Activated naive CD4-positive, alpha-beta T cell treated with anti-CD3 and anti-CD28 coated beads, Interleukin-2, amount 50 U/mL, for 72 hours (primary cell): ENCODE measurements at regions not wholly inside any gene's neighbourhood (a gene's known extent, or its start where the extent isn't known, plus 50 kb on each side); places are given as distances from the start of the nearest gene placed in this dataset.
"Not testable (repeated sequence)": the region's sequence is repeated elsewhere in the genome, so short reads cannot be mapped to it uniquely, and the experiment has no call there.

Experiments used
- ATAC-seq, 2 donors: fragments of 150-1000 bp; cut with Tn5 transposase; 2 replicates each; pipeline ENCODE4 v1.10.0; 2021; ENCODE audit warnings: mild to moderate bottlenecking in 2 of 2, moderate library complexity in 2 of 2
- DNase-seq, 2 donors: peaks; one replicate each; pipeline ENCODE4 v3.0.0; 2021 to 2022; ENCODE audit warnings: low spot score in 2 of 2
- H3K27ac Mint-ChIP-seq, 2 donors: one replicate each; pipeline ENCODE4 v1.8.0; 2022; ENCODE audit warnings: mild to moderate bottlenecking in 2 of 2, mixed read lengths in 2 of 2
- H3K36me3 Mint-ChIP-seq, 2 donors: one replicate each; pipeline ENCODE4 v1.8.0; 2022; ENCODE audit warnings: mixed read lengths in 2 of 2
- H3K9me3 Mint-ChIP-seq, 2 donors: one replicate each; pipeline ENCODE4 v1.8.0; 2022; ENCODE audit warnings: mixed read lengths in 2 of 2

DNA sequence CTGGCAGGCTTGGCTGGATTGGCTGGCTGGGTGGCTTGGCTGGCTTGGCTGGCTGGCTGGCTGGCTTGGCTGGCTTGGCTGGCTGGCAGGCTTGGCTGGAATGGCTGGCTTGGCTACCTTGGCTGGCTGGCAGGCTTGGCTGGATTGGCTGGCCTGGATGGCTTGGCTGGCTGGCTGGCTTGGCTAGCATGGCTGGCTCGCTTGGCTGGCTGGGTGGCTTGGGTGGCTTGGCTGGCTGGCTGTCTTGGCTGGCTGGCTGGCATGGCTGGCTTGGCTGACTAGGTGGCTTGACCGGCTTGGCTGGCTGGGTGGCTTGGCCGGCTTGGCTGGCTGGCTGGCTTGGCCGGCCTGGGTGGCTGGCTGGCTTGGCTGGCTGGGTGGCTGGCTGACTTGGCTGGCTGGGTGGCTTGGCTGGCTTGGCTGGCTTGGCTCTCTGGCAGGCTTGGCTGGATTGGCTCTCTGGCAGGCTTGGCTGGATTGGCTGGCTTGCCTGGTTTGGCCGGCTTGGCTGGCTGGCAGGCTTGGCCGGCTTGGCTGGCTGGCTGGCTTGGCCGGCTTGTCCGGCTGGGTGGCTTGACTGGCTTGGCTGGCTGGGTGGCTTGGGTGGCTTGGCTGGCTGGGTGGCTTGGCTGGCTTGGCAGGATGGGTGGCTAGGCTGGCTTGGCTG is 440.9 kb downstream of the GOLGA6L6 start:
- not testable (repeated sequence) for DNase-seq, H3K27ac Mint-ChIP-seq, H3K36me3 Mint-ChIP-seq, ATAC-seq, H3K9me3 Mint-ChIP-seq

DNA sequence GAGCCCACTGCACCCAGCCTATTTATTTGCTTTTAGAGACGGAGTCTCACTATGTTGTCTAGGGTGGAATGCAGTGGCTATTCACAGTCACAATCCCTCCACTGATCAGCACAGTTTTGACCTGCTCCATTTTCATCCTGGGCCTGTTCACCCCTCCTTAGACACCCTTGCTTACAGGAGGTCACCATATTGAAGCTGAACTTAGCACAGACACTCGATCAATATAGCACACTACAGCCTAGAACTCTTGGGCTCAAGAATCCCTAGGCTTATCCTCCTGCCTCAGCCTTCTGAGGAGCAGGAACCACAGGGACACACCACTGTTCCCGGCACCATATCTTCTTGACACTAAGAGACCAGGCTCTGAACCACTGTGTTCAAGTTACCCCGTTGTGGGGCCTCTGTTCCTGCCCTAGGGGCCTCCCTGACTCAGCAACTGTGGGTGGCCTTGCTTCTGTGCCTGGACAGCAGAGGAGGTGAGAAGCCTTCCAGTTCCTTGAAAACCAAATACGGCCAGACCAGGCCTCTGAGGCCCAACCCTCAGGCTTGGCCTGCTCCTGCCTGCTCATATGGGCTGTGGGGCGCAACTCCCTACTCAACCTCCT is 445.8 kb downstream of the GOLGA6L6 start:
- not testable (repeated sequence) for DNase-seq, H3K27ac Mint-ChIP-seq, H3K36me3 Mint-ChIP-seq, ATAC-seq, H3K9me3 Mint-ChIP-seq

DNA sequence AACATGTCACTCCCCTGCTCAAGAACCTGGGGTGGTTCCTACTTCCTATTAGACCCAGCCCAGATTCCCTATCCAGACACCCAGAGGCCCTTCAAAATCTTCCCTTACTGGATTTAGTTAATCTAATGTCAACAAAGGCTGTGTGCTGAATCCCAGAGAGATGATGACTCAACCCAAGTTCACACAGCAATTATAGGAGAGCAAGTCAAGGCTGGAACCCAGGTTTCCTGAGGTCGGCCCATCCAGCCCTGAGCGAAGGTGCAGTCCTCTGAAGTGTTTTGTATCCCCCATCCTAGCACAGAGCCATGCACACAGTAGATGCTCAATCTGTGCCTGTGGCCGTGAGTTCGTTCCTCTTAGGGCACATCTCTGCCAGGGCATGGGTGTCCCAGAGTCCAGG is 452.1 kb downstream of the GOLGA6L6 start:
- not testable (repeated sequence) for DNase-seq, ATAC-seq, H3K9me3 Mint-ChIP-seq, H3K36me3 Mint-ChIP-seq, H3K27ac Mint-ChIP-seq

DNA sequence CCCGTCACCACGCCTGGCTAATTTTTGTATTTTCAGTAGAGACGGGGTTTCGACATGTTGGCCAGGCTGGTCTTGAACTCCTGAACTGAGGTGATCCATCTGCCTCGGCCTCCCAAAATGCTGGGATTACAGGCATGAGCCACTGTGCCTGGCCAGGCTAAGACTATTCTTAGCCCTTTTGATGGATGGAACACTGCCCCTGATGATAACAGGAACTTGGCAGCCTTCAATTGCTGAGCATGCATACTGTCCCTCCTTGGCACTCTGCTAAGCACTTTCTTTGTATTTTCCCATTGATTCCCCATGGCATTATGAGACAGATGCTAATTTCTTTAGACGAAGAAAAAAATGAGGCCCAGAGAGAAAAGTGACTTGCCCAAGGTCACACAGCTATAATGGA is 457.6 kb downstream of the GOLGA6L6 start:
- not testable (repeated sequence) for ATAC-seq, DNase-seq, H3K27ac Mint-ChIP-seq, H3K36me3 Mint-ChIP-seq, H3K9me3 Mint-ChIP-seq

DNA sequence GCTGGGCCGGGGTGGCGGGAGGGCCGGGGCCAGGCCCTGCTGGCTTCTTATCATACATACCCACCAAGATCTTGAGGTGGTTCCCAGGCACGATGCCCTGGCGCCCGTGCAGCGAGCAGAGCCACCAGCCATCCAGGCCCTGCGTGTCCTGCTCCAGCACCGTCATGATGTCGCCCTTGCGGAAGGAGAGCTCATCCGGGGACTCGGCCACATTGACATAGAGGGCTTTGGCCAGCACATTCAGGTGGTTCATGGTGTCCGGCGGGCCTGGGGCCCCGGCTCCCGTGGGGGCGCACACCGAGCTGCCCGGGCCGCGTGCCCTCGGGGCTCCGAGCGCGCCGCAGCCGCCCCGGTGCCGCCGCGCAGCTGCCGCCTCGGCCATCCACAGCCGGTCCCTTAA is 467.5 kb downstream of the GOLGA6L6 start:
- not testable (repeated sequence) for H3K36me3 Mint-ChIP-seq, H3K9me3 Mint-ChIP-seq, H3K27ac Mint-ChIP-seq, ATAC-seq, DNase-seq

DNA sequence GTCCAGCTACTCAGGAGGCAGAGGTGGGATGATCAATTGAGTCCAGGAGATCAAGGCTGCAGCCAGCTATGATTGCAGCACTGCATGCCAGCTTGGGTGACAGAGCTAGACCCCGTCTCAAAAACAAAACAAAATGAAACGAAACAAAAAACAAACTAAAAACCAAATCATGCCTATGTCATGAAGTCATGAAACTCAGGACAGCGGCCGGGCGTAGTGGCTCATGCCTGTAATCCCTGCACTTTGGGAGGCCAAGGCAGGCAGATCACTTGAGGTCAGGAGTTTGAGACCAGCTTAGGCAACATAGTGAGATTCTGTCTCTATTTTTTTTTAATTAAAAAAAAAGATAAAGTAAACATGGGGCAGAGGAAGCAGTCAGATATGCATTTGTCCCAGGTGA is 472.6 kb downstream of the GOLGA6L6 start:
- not testable (repeated sequence) for H3K27ac Mint-ChIP-seq, H3K9me3 Mint-ChIP-seq, DNase-seq, H3K36me3 Mint-ChIP-seq, ATAC-seq

DNA sequence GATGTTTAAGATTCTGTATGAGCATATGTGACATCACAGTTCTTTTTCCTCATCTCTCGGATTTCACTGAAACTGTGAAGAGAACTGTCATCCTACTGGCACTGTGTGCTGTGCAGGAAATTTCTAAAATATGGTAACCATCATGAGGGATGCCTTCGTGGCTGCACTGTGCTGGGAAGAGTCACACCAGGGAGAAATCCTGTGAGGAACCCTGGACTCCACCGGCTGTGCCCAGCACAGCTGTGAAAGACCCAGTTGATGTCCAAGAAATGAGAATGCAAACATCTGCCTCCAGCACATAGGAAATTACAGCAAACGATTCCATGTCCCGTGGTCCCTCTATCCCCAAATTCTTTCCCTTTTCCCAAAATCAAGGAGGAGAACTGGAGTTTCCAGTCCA is 475.4 kb downstream of the GOLGA6L6 start:
- DNase-seq, H3K9me3 Mint-ChIP-seq, H3K27ac Mint-ChIP-seq, H3K36me3 Mint-ChIP-seq, ATAC-seq: not testable (repeated sequence)

DNA sequence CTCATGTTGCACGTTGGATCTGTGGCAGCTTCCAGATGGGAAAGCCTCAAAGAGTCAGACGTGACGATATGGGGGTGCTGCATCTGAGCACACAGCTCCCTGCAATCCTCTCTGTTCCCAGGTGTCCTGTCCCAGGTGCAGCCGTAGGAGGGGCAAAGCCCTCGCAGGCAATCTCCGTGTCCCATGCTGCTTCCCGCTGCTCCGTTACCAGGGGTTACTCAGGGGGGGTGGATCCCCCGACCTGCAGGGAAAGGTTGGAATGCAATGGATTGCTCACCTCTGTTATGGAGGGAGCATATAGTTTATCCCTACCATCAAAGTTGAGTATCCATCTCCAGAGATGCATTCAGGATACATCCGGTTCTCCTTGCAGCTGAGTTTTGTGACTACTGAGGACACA is 476.1 kb downstream of the GOLGA6L6 start:
- not testable (repeated sequence) for DNase-seq

DNA sequence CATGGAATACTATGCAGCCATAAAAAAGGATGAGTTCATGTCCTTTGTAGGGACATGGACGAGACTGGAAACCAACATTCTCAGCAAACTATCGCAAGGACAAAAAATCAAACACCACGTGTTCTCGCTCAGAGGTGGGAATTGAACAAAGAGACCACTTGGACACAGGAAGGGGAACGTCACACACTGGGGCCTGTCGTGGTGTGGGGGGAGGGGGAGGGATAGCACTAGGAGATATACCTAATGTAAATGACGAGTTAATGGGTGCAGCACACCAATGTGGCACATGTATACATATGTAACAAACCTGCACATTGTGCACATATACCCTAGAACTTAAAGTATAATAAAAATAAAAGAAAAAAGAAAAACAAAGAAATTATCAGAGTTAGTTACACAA is 478.4 kb downstream of the GOLGA6L6 start:
- DNase-seq, H3K9me3 Mint-ChIP-seq, ATAC-seq, H3K27ac Mint-ChIP-seq, H3K36me3 Mint-ChIP-seq: not testable (repeated sequence)

More for the DNA sequence above, 476.1 kb downstream of the GOLGA6L6 start:
- H3K27ac Mint-ChIP-seq, H3K36me3 Mint-ChIP-seq, ATAC-seq, H3K9me3 Mint-ChIP-seq: not testable (repeated sequence)

DNA sequence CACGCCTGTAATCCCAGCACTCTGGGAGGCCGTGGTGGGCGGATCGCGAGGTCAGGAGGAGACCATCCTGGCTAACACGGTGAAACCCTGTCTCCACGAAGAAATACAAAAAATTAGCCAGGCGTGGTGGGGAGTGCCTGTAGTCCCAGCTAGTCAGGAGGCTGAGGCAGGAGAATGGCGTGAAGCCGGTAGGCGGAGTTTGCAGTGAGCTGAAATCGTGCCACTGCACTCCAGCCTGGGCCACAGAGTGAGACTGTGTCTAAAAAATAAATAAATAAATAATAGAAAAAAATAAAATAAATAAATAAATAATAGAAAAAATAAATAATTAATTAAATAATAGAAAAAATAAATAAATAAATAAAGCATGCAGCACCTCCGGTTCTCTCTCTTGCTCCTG is 480.8 kb downstream of the GOLGA6L6 start:
- H3K27ac Mint-ChIP-seq, ATAC-seq, DNase-seq, H3K36me3 Mint-ChIP-seq, H3K9me3 Mint-ChIP-seq: not testable (repeated sequence)

DNA sequence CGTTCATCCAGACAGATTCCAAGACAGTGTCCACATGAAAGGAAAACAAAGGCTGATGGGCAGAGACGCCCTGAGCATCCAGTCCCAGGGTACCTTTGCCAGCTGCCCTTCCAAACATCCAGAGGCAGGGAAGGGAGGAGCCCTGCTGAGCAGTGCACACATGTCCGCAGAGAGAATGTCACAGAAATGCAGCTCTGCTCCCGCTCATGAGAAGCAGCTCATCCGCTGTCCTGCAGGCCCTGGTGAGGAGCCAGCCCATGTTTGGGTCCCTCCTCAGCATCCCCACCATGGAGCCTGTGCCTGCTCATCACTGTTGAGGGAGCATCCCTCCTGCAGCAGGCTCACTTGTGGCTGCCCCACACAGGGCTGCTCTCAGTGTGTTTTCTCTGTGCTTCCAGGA is 484.7 kb downstream of the GOLGA6L6 start:
- not testable (repeated sequence) for H3K27ac Mint-ChIP-seq, H3K9me3 Mint-ChIP-seq, ATAC-seq, DNase-seq, H3K36me3 Mint-ChIP-seq

DNA sequence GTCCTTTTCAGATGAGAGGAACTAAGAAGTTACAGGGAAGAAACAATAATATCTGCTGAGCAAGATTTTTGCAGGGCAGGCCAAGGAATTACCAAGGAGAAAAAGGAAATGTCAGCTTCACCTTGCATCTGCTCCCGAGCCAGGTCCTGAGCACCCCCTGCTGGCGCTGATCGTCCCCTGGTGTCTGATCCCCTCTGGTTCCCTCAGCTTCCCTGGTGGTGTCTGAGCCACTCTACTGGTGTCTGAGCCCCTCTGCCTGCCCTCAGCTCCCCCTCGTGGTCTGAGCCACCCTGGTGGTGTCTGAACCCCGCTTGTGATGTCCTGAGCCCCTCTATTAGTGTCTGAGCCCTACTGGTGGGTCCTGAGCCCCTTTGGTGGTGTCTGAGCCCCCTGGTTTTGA is 485.7 kb downstream of the GOLGA6L6 start:
- not testable (repeated sequence) for H3K36me3 Mint-ChIP-seq, H3K27ac Mint-ChIP-seq, DNase-seq, H3K9me3 Mint-ChIP-seq, ATAC-seq

DNA sequence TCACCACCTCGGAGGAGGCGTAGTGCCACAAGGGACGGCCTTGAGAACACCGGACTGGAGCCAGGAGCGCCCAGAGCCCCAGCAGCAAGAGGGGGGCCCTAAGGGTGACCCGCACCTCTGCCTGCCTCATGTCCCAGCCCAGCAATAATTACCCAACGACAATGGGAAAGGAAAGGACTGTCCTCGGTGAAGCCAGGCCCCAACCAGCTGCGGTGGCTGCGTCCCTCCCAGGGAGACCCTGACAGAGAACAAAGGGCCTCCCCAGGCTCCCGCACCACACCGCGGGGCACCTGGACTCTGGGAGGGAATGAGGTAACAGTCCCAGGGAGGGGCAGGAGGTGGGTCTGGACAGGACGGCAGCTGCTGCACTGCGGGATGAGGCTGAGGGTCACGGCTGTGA is 493.4 kb downstream of the GOLGA6L6 start:
- not testable (repeated sequence) for DNase-seq, H3K27ac Mint-ChIP-seq, H3K9me3 Mint-ChIP-seq, ATAC-seq, H3K36me3 Mint-ChIP-seq

DNA sequence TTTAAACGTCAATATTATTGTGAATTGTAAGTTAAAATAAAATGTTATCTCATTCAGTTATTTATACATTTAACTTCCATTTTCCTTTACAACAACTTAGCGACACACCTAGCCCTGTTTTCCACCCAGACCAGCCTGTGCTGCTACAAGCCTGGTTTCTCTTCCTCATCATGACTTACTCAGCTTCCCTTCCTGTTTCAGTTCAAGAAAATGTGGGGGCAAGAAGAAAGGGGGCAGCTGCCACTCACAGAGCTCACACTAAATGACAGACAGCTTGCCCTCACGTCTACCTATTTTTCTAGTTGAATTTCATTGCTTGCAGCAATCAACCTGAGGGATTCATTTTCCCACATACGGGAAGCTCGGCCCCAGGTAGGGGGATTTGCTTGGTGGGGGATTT is 496.4 kb downstream of the GOLGA6L6 start:
- H3K9me3 Mint-ChIP-seq, DNase-seq, ATAC-seq: not testable (repeated sequence)

DNA sequence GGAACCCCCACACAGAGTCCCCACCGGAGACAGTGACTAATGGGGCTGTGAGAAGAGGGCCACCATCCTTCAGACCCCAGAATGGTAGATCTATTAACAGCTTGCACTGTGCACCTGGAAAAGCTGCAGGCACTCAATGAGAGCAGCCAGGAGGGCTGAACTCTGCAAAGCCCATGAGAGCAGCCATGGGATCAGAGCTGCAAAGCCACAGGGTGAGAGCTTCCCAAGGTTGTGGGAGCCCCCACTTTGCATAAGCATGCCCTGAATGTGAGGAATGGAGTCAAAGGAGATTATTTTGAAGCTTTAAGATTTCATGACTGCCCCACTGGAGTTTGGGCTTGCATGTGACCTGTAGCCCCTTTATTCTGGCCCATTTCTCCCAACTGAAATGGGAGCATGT is 500.9 kb downstream of the GOLGA6L6 start:
- H3K9me3 Mint-ChIP-seq, H3K27ac Mint-ChIP-seq, DNase-seq, H3K36me3 Mint-ChIP-seq, ATAC-seq: not testable (repeated sequence)

More for the DNA sequence above, 496.4 kb downstream of the GOLGA6L6 start:
- not testable (repeated sequence) for H3K27ac Mint-ChIP-seq, H3K36me3 Mint-ChIP-seq

DNA sequence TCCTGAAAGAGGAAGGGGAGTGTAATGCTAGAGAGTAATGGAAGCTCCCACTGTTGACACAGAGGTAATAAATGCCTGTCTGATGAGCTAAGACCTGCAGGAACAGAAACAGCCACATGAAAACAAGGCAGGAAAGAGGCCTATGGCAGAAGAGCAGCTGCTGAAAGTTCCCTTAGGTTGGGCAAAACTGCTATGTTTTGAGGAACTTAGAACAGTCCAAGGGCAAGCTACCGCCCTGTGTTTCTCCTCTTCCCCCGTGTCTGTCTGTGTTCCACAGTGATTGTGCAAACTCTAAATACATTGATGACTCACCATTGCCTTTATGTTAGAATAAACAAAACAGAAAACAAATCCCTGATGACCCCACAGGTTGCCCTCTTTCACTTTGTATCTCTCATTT is 516.6 kb downstream of the GOLGA6L6 start:
- not testable (repeated sequence) for H3K27ac Mint-ChIP-seq, H3K36me3 Mint-ChIP-seq, ATAC-seq, DNase-seq, H3K9me3 Mint-ChIP-seq

DNA sequence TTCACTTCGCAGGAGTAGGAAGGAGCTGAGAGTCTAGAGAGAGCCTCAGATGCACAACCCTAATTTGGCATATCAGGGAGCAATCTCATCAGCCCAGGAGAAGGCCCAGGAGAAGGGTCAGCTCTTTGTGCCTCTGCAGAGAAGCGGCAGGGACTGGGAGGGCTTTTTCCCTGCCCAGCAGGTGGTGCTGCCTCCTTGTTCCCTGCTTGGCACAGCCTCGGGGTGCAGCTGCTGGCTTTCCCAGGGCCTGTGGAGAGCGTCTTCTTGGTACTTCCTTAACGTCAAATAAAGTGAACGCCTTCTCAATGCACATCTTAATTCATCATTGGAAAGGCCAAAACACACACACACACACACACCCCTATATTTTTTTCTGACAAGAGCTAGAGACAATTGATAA is 519.3 kb downstream of the GOLGA6L6 start:
- not testable (repeated sequence) for H3K36me3 Mint-ChIP-seq, H3K9me3 Mint-ChIP-seq, DNase-seq, H3K27ac Mint-ChIP-seq, ATAC-seq

DNA sequence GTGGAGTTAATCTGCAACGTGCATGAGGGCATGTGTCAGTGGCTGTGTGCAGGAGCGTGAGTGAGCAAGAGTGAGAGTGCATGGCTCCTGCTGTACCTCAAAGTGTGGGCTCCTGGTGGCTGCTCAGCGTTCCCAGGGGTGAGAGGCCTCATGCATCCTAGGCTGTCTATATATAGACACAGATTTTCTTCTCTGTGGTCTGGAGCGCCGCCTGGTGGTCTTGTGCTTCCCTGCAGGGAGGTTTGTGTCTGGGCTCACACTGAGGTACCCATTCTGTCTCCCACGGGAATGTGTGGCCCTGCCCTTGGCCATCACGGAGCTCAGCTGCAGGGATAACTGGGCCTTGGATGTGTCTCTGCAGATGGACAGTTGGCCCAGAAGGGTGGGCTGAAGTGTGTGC is 520.2 kb downstream of the GOLGA6L6 start:
- H3K27ac Mint-ChIP-seq, H3K9me3 Mint-ChIP-seq, DNase-seq, H3K36me3 Mint-ChIP-seq: not testable (repeated sequence)
- peak in 1 of 2 donors; percentile 61 for ATAC-seq
